ENCODE measurements at regions not wholly inside any gene's neighbourhood (a gene's known extent, or its start where the extent isn't known, plus 50 kb on each side); places are given as distances from the start of the nearest gene placed in this dataset.
A peak's percentile ranks its signal among the peaks of the same experiment; 100 is the strongest.
"Not testable (repeated sequence)": the region's sequence is repeated elsewhere in the genome, so short reads cannot be mapped to it uniquely, and the experiment has no call there.

GRCh38 chr14:45893127-45893526 is 640.1 kb upstream of the MIS18BP1 start:
- Histone ChIP-seq H3K36me3 (no peaks in the 10 kb centered on the region), H3K9me3 (no peaks in the 10 kb centered on the region), H3K27me3 (ENCODE audit: low read depth) (no peaks in the 10 kb centered on the region), H3K4me3 (no peak overlapping the region), H3K4me1 (no peaks in the 10 kb centered on the region), H3K27ac (no peak overlapping the region)
- intact Hi-C loops (cut with DNase I) = no loop called here
- ATAC-seq = no peak
- no peak for TF ChIP-seq CTCF (IDR thresholded peaks at IDR 0.05)
- no peak for DNase-seq

- no peaks in the 10 kb centered on the region for H3K4me1 ChIP-seq
- ATAC-seq (peak; percentile 74 to 88), DNase-seq (no peak)
- no peak overlapping the region for H3K4me3 ChIP-seq
- no peaks in the 10 kb centered on the region for H3K36me3 ChIP-seq
- H3K27ac ChIP-seq = no peak overlapping the region
- H3K9me3 ChIP-seq = no peaks in the 10 kb centered on the region
- no peak for TF ChIP-seq CTCF (IDR thresholded peaks at IDR 0.05)
- intact Hi-C loops (cut with DNase I) = no loop called here
- H3K27me3 ChIP-seq (ENCODE audit: low read depth) = no peaks in the 10 kb centered on the region
Measured at GRCh38 chr14:45891417-45892080, 638.5 kb upstream of the MIS18BP1 start.

GRCh38 chr14:45888766-45889285 is 635.8 kb upstream of the MIS18BP1 start:
- DNase-seq; H3K36me3 ChIP-seq; H3K27me3 ChIP-seq (ENCODE audit: low read depth); ATAC-seq; intact Hi-C loops (cut with DNase I); H3K4me3 ChIP-seq; H3K9me3 ChIP-seq; H3K27ac ChIP-seq; H3K4me1 ChIP-seq: not testable (repeated sequence)

- no peaks in the 10 kb centered on the region for H3K4me1 ChIP-seq
- no peaks in the 10 kb centered on the region for H3K9me3 ChIP-seq
- no peak for DNase-seq
- H3K27me3 ChIP-seq (ENCODE audit: low read depth) = no peaks in the 10 kb centered on the region
- H3K36me3 ChIP-seq = no peaks in the 10 kb centered on the region
- no peak for ATAC-seq
- no peak for TF ChIP-seq CTCF (IDR thresholded peaks at IDR 0.05)
- intact Hi-C loops (cut with DNase I) = no loop called here
- no peak overlapping the region for H3K27ac ChIP-seq
- no peak overlapping the region for H3K4me3 ChIP-seq
Measured at GRCh38 chr14:45877981-45878380, 625.0 kb upstream of the MIS18BP1 start.

- ATAC-seq = no peak
- Histone ChIP-seq H3K36me3 (no peaks in the 10 kb centered on the region), H3K4me3 (no peak overlapping the region), H3K27ac (no peak overlapping the region), H3K4me1 (no peaks in the 10 kb centered on the region), H3K9me3 (no peaks in the 10 kb centered on the region), H3K27me3 (ENCODE audit: low read depth) (no peaks in the 10 kb centered on the region)
- TF ChIP-seq CTCF (IDR thresholded peaks at IDR 0.05) = no peak
- intact Hi-C loops (cut with DNase I) = no loop called here
- DNase-seq = no peak
Measured at GRCh38 chr14:45868863-45869262, 615.9 kb upstream of the MIS18BP1 start.

GRCh38 chr14:45868377-45868776 is 615.4 kb upstream of the MIS18BP1 start:
- H3K4me3 ChIP-seq = no peak overlapping the region
- DNase-seq (no peak), ATAC-seq (no peak)
- H3K4me1 ChIP-seq = no peaks in the 10 kb centered on the region
- intact Hi-C loops (cut with DNase I) = no loop called here
- no peaks in the 10 kb centered on the region for H3K27me3 ChIP-seq (ENCODE audit: low read depth)
- H3K36me3 ChIP-seq = no peaks in the 10 kb centered on the region
- no peaks in the 10 kb centered on the region for H3K9me3 ChIP-seq
- no peak overlapping the region for H3K27ac ChIP-seq
- no peak for TF ChIP-seq CTCF (IDR thresholded peaks at IDR 0.05)

Data from lower lobe of right lung (tissue), 2 donors.